ENCODE measurements at regions not wholly inside any gene's neighbourhood (a gene's known extent, or its start where the extent isn't known, plus 50 kb on each side); places are given as distances from the start of the nearest gene placed in this dataset.
A peak's percentile ranks its signal among the peaks of the same experiment; 100 is the strongest.

DNA sequence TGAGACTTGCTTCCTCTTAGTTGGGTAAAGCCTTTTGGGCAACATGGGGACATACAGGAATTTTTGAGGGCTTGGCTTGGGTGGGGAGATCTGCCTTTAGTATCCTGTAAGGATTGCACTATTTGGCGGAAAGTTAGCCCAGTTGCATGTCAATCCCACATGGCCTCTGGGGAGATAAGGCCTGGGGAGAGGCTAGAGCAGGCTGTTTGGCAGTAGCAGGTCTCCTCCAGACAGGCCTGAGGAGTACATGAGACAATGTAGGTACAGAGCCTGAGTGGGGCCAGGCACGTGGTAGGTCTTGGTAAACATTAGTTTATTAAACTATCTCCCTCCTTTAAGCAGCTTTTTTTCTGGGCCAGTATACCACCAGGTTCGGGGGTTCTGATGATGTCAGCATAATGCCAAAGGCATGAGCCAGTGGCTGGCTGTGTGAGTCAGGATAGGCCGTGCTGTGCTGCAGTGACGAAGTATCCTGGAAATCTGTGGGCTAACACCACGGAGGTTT, 147.9 kb downstream of the VEGFA start:
- no peak for TF ChIP-seq PML (IDR thresholded peaks at IDR 0.05; ENCODE audit: low read length)
- TF ChIP-seq TFAP4 (CRISPR knock-in tag; IDR thresholded peaks at IDR 0.05; ENCODE audit: borderline replicate concordance), result peak; percentile 51; the same call in 1 of the 2 replicates
- no peak for TF ChIP-seq ETS1 (conservative IDR thresholded peaks at IDR 0.05; ENCODE audit: control insufficient read depth, low read depth, low read length)
- no peak for TF ChIP-seq CCAR2 (IDR thresholded peaks at IDR 0.05; ENCODE audit: low read depth, low read length)
- TF ChIP-seq, protein P1, sequence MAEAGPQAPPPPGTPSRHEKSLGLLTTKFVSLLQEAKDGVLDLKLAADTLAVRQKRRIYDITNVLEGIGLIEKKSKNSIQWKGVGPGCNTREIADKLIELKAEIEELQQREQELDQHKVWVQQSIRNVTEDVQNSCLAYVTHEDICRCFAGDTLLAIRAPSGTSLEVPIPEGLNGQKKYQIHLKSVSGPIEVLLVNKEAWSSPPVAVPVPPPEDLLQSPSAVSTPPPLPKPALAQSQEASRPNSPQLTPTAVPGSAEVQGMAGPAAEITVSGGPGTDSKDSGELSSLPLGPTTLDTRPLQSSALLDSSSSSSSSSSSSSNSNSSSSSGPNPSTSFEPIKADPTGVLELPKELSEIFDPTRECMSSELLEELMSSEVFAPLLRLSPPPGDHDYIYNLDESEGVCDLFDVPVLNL (CRISPR knock-in tag; IDR thresholded peaks at IDR 0.05; ENCODE audit: low read depth), result no peak
- TF ChIP-seq BRD9 (IDR thresholded peaks at IDR 0.05; ENCODE audit: low read depth, partially characterized antibody), result peak; percentile 21
- TF ChIP-seq TAF1 (IDR thresholded peaks at IDR 0.05; ENCODE audit: control insufficient read depth, extremely low read depth, insufficient read depth, low read length, severe bottlenecking), result no peak
- TF ChIP-seq RBBP5 (IDR thresholded peaks at IDR 0.05; ENCODE audit: borderline replicate concordance, insufficient read depth, low read length, poor library complexity, severe bottlenecking), result no peak

Measured in K562 (cell line).